GM12865 (cell line): ENCODE measurements at regions not wholly inside any gene's neighbourhood (a gene's known extent, or its start where the extent isn't known, plus 50 kb on each side); places are given as distances from the start of the nearest gene placed in this dataset.

Source experiments
- DNase-seq: peaks from one replicate; pipeline ENCODE4 v3.0.0; 2010; ENCODE audit warnings: low read depth
- H3K4me3 ChIP-seq: 2 replicates; pipeline ENCODE4 v1.5.1; 2011; ENCODE audit warnings: mild to moderate bottlenecking, low read depth, low read length, control low read depth
- CTCF ChIP-seq: IDR thresholded peaks from 2 replicates; pipeline ENCODE4 v1.5.1; 2011; ENCODE audit warnings: low read length, control low read depth, low read depth, inconsistent platforms; ENCODE audit not compliant: insufficient read depth; ENCODE audit errors: missing control alignments

GRCh38 chr5:71806711-71807110 lies 87.6 kb downstream of the CARTPT start:
- TF ChIP-seq CTCF: no peak
- no peak overlapping the region for H3K4me3 ChIP-seq
- no peak for DNase-seq

GRCh38 chr5:71807909-71808308 lies 88.8 kb downstream of the CARTPT start:
- no peak overlapping the region for H3K4me3 ChIP-seq
- TF ChIP-seq CTCF: no peak
- no peak for DNase-seq

- TF ChIP-seq CTCF: no peak
- DNase-seq: no peak
- H3K4me3 ChIP-seq: no peak overlapping the region
Observed at GRCh38 chr5:71809446-71809845, 90.4 kb downstream of the CARTPT start.

GRCh38 chr5:71810023-71810422 lies 90.9 kb downstream of the CARTPT start:
- DNase-seq: no peak
- no peak overlapping the region for H3K4me3 ChIP-seq
- TF ChIP-seq CTCF: no peak

GRCh38 chr5:71810471-71811195 lies 91.6 kb downstream of the CARTPT start:
- TF ChIP-seq CTCF: no peak
- no peak overlapping the region for H3K4me3 ChIP-seq

GRCh38 chr5:71811779-71812178 lies 92.7 kb downstream of the CARTPT start:
- no peak overlapping the region for H3K4me3 ChIP-seq
- TF ChIP-seq CTCF: no peak
- no peak for DNase-seq

More at GRCh38 chr5:71810471-71811195, 91.6 kb downstream of the CARTPT start:
- no peak for DNase-seq

GRCh38 chr5:71816307-71816706 lies 97.2 kb downstream of the CARTPT start:
- TF ChIP-seq CTCF: no peak
- no peak overlapping the region for H3K4me3 ChIP-seq
- DNase-seq: no peak
